ENCODE measurements at regions not wholly inside any gene's neighbourhood (a gene's known extent, or its start where the extent isn't known, plus 50 kb on each side); places are given as distances from the start of the nearest gene placed in this dataset.

DNA sequence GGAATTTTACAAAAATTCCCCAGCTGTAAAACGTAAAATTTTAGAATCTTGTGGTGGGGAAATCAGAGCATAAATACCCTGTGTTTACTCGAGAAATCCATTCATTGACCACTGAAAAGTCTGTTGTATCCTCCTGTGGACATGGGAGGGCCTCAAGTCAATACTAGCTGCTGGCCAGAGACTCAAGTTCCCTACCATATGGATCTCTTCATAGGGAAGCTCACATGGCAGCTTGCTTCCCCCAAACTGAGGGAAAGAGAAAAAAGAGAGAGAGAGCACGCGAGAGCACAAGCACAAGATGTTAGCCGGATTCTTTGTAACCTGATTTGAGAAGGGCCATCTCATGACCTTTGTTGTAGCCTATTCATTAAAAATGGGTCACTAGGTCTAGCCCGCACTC, 591.9 kb downstream of the LRRC70 start:
- no peak overlapping the region for H3K14ac ChIP-seq (replicated peaks; ENCODE audit: low read depth, low read length)
- H3K18ac ChIP-seq (ENCODE audit: low read depth, low read length): no peak overlapping the region
- no peak overlapping the region for H3K23ac ChIP-seq (ENCODE audit: low read depth, low read length)
- dilution Hi-C loops (cut with HindIII; ENCODE audit: low sequenced_read_pairs, unreplicated experiment): no loop called here
- H3K9me3 ChIP-seq (ENCODE audit: control insufficient read depth, insufficient read depth, low read length): peaks cover 2% of the 10 kb centered on the region; the same call in 1 of the 2 replicates
- CTCF ChIA-PET: no interaction called here
- intact Hi-C loops (cut with micrococcal nuclease): no loop called here
- no peak overlapping the region for H3K4me2 ChIP-seq (ENCODE audit: low read depth, low read length)
- no peak overlapping the region for H3K56ac ChIP-seq (ENCODE audit: extremely low read depth, insufficient read depth, low read length)
- POLR2A ChIA-PET (ENCODE audit: unreplicated experiment): no interaction called here
- no peaks in the 10 kb centered on the region for H4K20me1 ChIP-seq (ENCODE audit: insufficient read depth, low read length)
- DNase-seq: no peak
- no TSS peak for BruUV-seq (replicated peaks)
- no peak overlapping the region for H4K91ac ChIP-seq (ENCODE audit: insufficient read depth, low read depth, low read length)
- no peak overlapping the region for H3K4ac ChIP-seq (ENCODE audit: low read depth, low read length)
- H2BK15ac ChIP-seq (ENCODE audit: low read depth, low read length): no peak overlapping the region
- no peak overlapping the region for H3K27ac ChIP-seq (ENCODE audit: insufficient read depth, low read length)
- H3K4me3 ChIP-seq (ENCODE audit: insufficient read depth, low read depth, low read length): no peak overlapping the region
- no peaks in the 10 kb centered on the region for H3K36me3 ChIP-seq (ENCODE audit: control insufficient read depth, insufficient read depth, low read length)
- H2BK20ac ChIP-seq (ENCODE audit: low read depth, low read length): no peak overlapping the region
- no peak overlapping the region for H3K9ac ChIP-seq (ENCODE audit: low read depth, low read length)
- H2AK5ac ChIP-seq (ENCODE audit: low read depth, low read length): no peak overlapping the region
- H4K8ac ChIP-seq (ENCODE audit: low read depth in 2 of 2, low read length in 2 of 2): no peak overlapping the region
- in situ Hi-C loops (cut with MboI; ENCODE audit: low sequenced_read_pairs): no loop called here
- H2BK5ac ChIP-seq (ENCODE audit: low read depth, low read length, poor library complexity, severe bottlenecking): no peak overlapping the region
- WGBS, 2 experiments (ENCODE audit: extremely low coverage in 2 of 2, insufficient read length in 1 of 2): no CpG with 5 or more reads among the region's 6 CpGs
- no peaks in the 10 kb centered on the region for H3K79me1 ChIP-seq (ENCODE audit: low read depth in 1 of 2, low read length in 2 of 2)
- no peaks in the 10 kb centered on the region for H3K9me1 ChIP-seq (ENCODE audit: insufficient read depth, low read length)
- no peaks in the 10 kb centered on the region for H3K4me1 ChIP-seq (ENCODE audit: control insufficient read depth, insufficient read depth, low read length)
- no peak overlapping the region for H2AFZ ChIP-seq (replicated peaks; ENCODE audit: low read length, poor library complexity)
- TF ChIP-seq RCOR1 (IDR thresholded peaks at IDR 0.05; ENCODE audit: insufficient replicate concordance, low read length) (no peak), CEBPB (IDR thresholded peaks at IDR 0.05; ENCODE audit: low read depth, low read length) (no peak), MAZ (IDR thresholded peaks at IDR 0.05; ENCODE audit: borderline replicate concordance, low read depth, low read length) (no peak), NFE2L2 (IDR thresholded peaks at IDR 0.05; ENCODE audit: low read depth, low read length) (no peak), MXI1 (IDR thresholded peaks at IDR 0.05; ENCODE audit: borderline replicate concordance, low read depth, low read length) (no peak), MAFK (IDR thresholded peaks at IDR 0.05; ENCODE audit: low read depth, low read length) (no peak), BHLHE40 (IDR thresholded peaks at IDR 0.05; ENCODE audit: low read depth, low read length) (no peak), FOS (IDR thresholded peaks at IDR 0.05; ENCODE audit: low read depth, low read length) (no peak), RAD21 (IDR thresholded peaks at IDR 0.05; ENCODE audit: low read length) (no peak), RFX5 (IDR thresholded peaks at IDR 0.05; ENCODE audit: low read depth, low read length) (no peak)
- TF ChIP-seq, protein P1, sequence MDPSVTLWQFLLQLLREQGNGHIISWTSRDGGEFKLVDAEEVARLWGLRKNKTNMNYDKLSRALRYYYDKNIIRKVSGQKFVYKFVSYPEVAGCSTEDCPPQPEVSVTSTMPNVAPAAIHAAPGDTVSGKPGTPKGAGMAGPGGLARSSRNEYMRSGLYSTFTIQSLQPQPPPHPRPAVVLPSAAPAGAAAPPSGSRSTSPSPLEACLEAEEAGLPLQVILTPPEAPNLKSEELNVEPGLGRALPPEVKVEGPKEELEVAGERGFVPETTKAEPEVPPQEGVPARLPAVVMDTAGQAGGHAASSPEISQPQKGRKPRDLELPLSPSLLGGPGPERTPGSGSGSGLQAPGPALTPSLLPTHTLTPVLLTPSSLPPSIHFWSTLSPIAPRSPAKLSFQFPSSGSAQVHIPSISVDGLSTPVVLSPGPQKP (IDR thresholded peaks at IDR 0.05; ENCODE audit: borderline replicate concordance, low read depth, low read length): no peak
- TF ChIP-seq, protein P2, sequence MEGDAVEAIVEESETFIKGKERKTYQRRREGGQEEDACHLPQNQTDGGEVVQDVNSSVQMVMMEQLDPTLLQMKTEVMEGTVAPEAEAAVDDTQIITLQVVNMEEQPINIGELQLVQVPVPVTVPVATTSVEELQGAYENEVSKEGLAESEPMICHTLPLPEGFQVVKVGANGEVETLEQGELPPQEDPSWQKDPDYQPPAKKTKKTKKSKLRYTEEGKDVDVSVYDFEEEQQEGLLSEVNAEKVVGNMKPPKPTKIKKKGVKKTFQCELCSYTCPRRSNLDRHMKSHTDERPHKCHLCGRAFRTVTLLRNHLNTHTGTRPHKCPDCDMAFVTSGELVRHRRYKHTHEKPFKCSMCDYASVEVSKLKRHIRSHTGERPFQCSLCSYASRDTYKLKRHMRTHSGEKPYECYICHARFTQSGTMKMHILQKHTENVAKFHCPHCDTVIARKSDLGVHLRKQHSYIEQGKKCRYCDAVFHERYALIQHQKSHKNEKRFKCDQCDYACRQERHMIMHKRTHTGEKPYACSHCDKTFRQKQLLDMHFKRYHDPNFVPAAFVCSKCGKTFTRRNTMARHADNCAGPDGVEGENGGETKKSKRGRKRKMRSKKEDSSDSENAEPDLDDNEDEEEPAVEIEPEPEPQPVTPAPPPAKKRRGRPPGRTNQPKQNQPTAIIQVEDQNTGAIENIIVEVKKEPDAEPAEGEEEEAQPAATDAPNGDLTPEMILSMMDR (conservative IDR thresholded peaks at IDR 0.05; ENCODE audit: low read depth, low read length): no peak
- no peaks in the 10 kb centered on the region for H3K27me3 ChIP-seq (ENCODE audit: control insufficient read depth, insufficient read depth, low read length)
- no peak overlapping the region for H2AK9ac ChIP-seq (replicated peaks; ENCODE audit: low read depth, low read length, poor library complexity)
- H2BK120ac ChIP-seq (ENCODE audit: low read depth, low read length): no peak overlapping the region
- ATAC-seq (ENCODE audit: low read depth): no peak
- H4K5ac ChIP-seq (ENCODE audit: low read depth, low read length): no peak overlapping the region

Measured in IMR-90 (cell line).